HEK293T (cell line): ENCODE measurements at regions not wholly inside any gene's neighbourhood (a gene's known extent, or its start where the extent isn't known, plus 50 kb on each side); places are given as distances from the start of the nearest gene placed in this dataset.

Source experiments
- ARNT ChIP-seq: fragments of 450-650 bp; IDR thresholded peaks from 2 replicates; pipeline ENCODE4 v1.6.1; 2017; ENCODE audit warnings: mild to moderate bottlenecking
- BHLHE40 ChIP-seq: fragments of 450-650 bp; IDR thresholded peaks from 2 replicates; pipeline ENCODE4 v1.6.1; 2016; ENCODE audit warnings: mild to moderate bottlenecking, moderate library complexity, borderline replicate concordance
- FOXA1 ChIP-seq: fragments of 450-650 bp; IDR thresholded peaks from 2 replicates; pipeline ENCODE4 v1.6.1; 2016; ENCODE audit warnings: mild to moderate bottlenecking
- FOXM1 ChIP-seq: fragments of 450-650 bp; IDR thresholded peaks from 2 replicates; pipeline ENCODE4 v1.6.1; 2017; ENCODE audit warnings: mild to moderate bottlenecking, borderline replicate concordance
- PKNOX1 ChIP-seq: fragments of 450-650 bp; IDR thresholded peaks from 2 replicates; pipeline ENCODE4 v1.6.1; 2016
- SP1 ChIP-seq: fragments of 450-650 bp; IDR thresholded peaks from 2 replicates; pipeline ENCODE4 v1.6.1; 2017
- SUZ12 ChIP-seq: fragments of 450-650 bp; IDR thresholded peaks from 2 replicates; pipeline ENCODE4 v1.6.1; 2016; ENCODE audit warnings: mild to moderate bottlenecking
- TARDBP ChIP-seq: fragments of 450-650 bp; IDR thresholded peaks from 2 replicates; pipeline ENCODE4 v1.6.1; 2016
- ZNF384 ChIP-seq: fragments of 450-650 bp; IDR thresholded peaks from 2 replicates; pipeline ENCODE4 v1.6.1; 2016

- no peak for TF ChIP-seq ZNF384
- TF ChIP-seq TARDBP, result no peak
- no peak for TF ChIP-seq SP1
- no peak for TF ChIP-seq PKNOX1
- TF ChIP-seq ARNT, result no peak
- no peak for TF ChIP-seq BHLHE40
- TF ChIP-seq FOXM1, result no peak
- TF ChIP-seq FOXA1, result no peak
- no peak for TF ChIP-seq SUZ12
Observed at GRCh38 chr5:171537070-171537849, 117.8 kb downstream of the FGF18 start.
